HEK293T (cell line): ENCODE measurements at regions not wholly inside any gene's neighbourhood (a gene's known extent, or its start where the extent isn't known, plus 50 kb on each side); places are given as distances from the start of the nearest gene placed in this dataset.

Experiments used
- HDGF ChIP-seq: fragments of 450-650 bp; IDR thresholded peaks from 2 replicates; pipeline ENCODE4 v1.6.1; 2017; ENCODE audit warnings: antibody characterized with exemption, borderline replicate concordance
- TARDBP ChIP-seq: fragments of 450-650 bp; IDR thresholded peaks from 2 replicates; pipeline ENCODE4 v1.6.1; 2016
- ZNF384 ChIP-seq: fragments of 450-650 bp; IDR thresholded peaks from 2 replicates; pipeline ENCODE4 v1.6.1; 2016
- TF ChIP-seq, protein P1 (sequence below): fragments of 450-650 bp; IDR thresholded peaks from 2 replicates; pipeline ENCODE4 v1.6.1; 2016

DNA sequence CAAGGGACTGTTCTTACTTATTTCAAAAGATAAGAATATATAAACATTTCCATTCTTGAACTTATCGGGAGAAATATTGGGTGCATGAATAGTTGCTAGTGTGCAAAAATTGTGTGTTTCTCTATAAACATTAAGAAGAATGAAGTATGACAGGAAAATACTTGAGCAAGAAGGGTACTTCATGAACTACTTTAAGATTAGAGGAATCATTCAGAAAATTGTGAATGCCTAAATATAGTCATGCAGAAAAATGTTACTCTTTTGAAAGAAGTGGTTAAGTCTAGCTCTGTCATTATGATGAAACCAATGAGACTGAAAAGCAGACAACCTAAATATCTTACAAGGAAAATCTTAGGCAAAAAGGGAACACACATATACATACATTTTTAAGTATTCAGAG, 207.8 kb upstream of the PCDH18 start:
- TF ChIP-seq HDGF = no peak
- TF ChIP-seq, protein P1, sequence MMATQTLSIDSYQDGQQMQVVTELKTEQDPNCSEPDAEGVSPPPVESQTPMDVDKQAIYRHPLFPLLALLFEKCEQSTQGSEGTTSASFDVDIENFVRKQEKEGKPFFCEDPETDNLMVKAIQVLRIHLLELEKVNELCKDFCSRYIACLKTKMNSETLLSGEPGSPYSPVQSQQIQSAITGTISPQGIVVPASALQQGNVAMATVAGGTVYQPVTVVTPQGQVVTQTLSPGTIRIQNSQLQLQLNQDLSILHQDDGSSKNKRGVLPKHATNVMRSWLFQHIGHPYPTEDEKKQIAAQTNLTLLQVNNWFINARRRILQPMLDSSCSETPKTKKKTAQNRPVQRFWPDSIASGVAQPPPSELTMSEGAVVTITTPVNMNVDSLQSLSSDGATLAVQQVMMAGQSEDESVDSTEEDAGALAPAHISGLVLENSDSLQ = no peak
- no peak for TF ChIP-seq ZNF384
- TF ChIP-seq TARDBP = no peak
